EH (cell line): ENCODE measurements at regions not wholly inside any gene's neighbourhood (a gene's known extent, or its start where the extent isn't known, plus 50 kb on each side); places are given as distances from the start of the nearest gene placed in this dataset.

Experiments
- DNase-seq: peaks from one replicate; pipeline ENCODE4 v3.0.0-alpha.2; 2015; ENCODE audit warnings: low read depth

DNA sequence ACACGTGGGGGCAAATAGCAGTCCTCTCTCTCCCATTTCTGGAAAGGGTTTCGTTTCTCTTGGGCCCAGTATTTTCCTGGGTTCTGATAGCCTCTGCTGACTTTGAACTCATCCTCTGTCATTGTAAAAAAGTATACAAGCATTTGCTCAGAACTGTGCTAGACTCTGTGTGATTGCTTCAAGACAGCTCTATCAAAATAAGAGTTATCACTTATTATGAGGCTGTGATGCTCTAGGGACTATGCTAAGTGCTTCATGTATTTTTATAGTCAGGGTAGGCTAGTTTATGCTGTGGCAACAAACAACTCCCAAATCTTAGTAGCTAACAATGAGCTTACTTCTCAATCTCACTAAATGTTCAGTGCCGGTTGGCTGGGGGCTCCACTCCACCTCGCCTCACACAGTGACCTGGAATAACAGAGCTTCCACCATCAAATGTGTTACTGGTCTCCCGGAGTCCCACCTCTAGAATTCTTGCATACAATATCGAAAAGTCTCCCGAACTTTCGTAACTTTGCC lies 110.8 kb upstream of the CDC42EP3 start:
- DNase-seq = no peak

GRCh38 chr2:37782721-37783371 lies 111.4 kb upstream of the CDC42EP3 start:
- DNase-seq = peak; percentile 90

GRCh38 chr2:37783545-37783944 lies 112.1 kb upstream of the CDC42EP3 start:
- no peak for DNase-seq

DNA sequence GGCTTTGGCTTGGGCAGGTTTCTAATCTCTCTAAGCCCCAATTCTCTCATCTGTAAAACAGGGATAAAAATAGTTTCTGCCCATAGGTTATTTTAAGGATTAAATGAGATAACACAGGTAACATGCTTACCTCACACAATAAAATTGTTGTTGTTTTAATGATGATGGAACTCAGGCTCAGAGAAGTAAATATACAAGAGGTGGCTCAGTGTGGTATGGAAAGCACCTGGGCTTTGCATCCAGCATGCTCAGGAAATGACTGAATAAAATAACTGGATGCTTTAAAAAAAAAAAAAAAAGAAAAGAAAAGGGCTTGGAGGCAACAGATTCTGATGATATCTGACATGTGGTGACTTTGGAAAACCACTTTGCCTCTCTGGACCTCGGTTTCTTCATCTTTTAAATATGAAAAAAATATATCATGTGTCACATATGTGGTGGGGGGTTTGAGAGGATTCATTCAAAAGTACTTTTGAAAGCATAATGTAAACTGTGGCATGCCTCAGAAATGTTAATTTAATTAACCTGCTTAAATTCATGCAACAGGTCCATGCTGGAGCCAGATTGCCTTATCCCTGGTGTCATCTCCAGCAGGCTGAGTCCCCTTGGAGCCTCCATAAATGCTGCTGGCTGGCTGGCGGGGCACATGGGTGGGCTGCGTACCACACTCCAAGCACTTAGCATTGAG lies 112.8 kb upstream of the CDC42EP3 start:
- DNase-seq = peak; percentile 30

DNA sequence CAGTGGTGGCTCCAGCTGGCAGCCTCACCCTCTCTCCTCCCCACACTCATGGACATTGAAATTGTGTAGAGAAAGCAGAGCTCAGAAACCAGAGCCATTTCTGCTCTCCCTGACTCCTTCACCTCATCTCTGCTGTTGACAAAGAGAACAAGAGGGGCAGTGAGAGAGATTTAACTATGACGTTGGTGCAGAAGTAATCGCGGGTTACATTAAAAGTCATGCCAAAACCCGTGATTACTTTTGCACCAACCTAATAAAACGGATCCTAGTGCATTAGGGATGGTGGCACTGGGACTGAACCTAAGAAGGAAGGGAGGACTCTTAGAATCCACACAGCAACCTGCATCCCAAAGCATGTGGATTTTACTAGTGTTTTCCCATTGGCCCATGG lies 113.3 kb upstream of the CDC42EP3 start:
- DNase-seq = no peak

- DNase-seq = no peak
Measured at GRCh38 chr2:37786191-37786698, 114.8 kb upstream of the CDC42EP3 start.

DNA sequence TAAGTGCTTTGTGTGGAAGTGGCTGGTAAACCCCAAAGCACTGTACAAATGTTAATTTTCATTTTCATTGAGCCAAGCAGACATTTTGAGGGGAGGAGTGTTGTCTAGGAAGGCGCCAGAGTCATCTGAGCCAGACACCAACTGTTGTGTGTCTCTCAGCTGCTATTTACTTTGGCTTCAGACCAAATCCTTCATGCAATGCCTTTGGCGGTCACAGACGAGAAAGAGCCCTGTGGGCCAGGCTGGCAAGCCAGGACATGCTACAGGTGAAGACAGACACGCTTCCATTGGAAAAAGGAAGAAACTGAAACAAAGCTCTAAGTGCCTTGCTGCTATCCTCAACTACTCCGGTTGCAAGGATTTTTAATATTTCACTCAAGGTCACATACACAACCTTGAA lies 115.4 kb upstream of the CDC42EP3 start:
- DNase-seq = no peak

GRCh38 chr2:37788602-37789209 lies 117.3 kb upstream of the CDC42EP3 start:
- DNase-seq = no peak

- DNase-seq = peak; percentile 56
Measured at GRCh38 chr2:37790019-37790418, 118.6 kb upstream of the CDC42EP3 start.

- no peak for DNase-seq
Measured at GRCh38 chr2:37790462-37790861, 119.0 kb upstream of the CDC42EP3 start.

DNA sequence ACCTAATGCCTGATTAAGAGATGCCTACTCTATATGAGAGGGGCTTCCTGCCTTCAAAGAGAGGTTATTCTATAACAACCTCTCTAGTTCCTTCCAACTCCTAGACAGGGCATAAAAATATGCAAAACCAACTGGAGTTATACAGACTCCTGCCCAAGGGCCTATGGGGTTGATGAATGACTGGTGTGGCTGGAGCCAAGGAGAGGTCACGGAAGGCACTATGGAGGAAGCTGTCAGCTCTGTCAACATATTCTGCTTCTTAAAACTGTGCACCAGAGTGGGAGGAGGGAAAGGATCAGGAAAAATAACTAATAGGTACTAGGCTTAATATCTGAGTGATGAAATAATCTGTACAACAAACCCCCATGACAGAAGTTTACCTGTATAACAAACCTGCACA lies 120.9 kb upstream of the CDC42EP3 start:
- no peak for DNase-seq

DNA sequence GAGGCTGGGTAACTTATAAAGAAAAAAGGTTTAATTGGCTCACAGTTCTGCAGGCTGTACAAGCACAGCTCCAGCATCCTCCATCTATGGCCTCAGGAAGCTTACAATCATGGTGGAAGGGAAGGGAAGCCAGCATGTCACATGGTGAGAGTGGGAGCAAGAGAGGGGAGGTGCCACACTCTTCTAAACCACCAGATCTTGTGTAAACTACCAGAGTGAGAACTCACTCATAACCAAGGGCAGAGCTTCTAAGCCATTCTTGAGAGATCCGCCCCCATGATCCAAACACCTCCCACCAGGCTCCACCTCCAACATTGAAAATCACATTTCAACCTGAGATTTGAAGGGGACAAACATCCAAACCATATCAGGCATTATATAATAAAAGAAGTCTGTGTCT lies 121.6 kb upstream of the CDC42EP3 start:
- no peak for DNase-seq

DNA sequence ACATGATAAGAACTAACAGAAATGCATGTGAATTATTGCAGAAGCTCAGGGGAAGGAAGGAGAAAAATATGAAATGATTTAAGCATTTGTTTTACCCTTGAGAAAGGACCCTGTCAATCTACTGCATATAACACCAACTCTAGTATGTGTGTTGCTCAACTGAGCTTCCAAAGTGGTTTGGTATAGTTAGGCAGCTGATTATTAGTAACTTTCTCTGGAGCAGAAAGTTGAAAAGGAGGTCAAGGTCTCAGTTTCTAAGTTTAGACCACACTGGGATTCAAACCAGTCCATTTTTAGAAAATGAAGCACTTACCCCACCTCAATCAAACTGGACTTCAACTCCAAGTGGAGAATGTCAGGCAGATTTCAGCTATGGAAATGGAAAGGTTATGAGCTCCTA lies 123.3 kb upstream of the CDC42EP3 start:
- peak; percentile 71 for DNase-seq

DNA sequence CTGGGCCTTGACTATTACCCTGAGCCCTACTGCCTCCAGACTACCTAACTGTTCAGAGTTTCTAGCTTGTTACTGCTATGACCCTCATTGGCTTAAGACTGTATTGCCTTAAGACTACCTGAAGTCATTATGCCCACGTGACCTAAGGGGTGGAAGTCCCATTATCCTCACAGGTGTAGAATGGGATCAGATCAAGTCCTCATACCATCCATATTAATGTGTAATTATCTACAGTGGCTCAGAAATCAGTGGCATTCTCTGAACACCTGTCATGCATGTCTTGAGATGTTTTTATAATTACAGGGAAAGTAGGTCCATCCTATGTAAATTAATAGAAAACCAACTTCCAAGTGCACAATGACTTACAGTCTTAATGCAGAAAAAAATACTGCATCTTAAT lies 124.0 kb upstream of the CDC42EP3 start:
- no peak for DNase-seq

- peak; percentile 97 for DNase-seq
Measured at GRCh38 chr2:37795938-37796337, 124.5 kb upstream of the CDC42EP3 start.

GRCh38 chr2:37796481-37796880 lies 125.0 kb upstream of the CDC42EP3 start:
- DNase-seq = no peak

- DNase-seq = peak; percentile 91
Measured at GRCh38 chr2:37797081-37797480, 125.6 kb upstream of the CDC42EP3 start.

- DNase-seq = peak; percentile 79
Measured at GRCh38 chr2:37798315-37799005, 126.6 kb upstream of the RMDN2 start.

GRCh38 chr2:37800176-37800858 lies 124.8 kb upstream of the RMDN2 start:
- DNase-seq = peak; percentile 72

- peak; percentile 79 for DNase-seq
Measured at GRCh38 chr2:37802211-37802752, 122.8 kb upstream of the RMDN2 start.

- peak; percentile 99 for DNase-seq
Measured at GRCh38 chr2:37802899-37803379, 122.1 kb upstream of the RMDN2 start.
